NCI-H146 treated with DMSO at 0.1 percent for 48 hours (cell line): ENCODE measurements at regions not wholly inside any gene's neighbourhood (a gene's known extent, or its start where the extent isn't known, plus 50 kb on each side); places are given as distances from the start of the nearest gene placed in this dataset.
"Not testable (repeated sequence)": the region's sequence is repeated elsewhere in the genome, so short reads cannot be mapped to it uniquely, and the experiment has no call there.

Experiments
- DNase-seq: peaks from one replicate; lab custom pipeline; 2025; ENCODE audit not compliant: unreplicated experiment; lab: John Stamatoyannopoulos, UW

GRCh38 chr17:68705714-68706076 lies 104.5 kb upstream of the FAM20A start:
- no peak for DNase-seq

GRCh38 chr17:68704871-68705713 lies 103.9 kb upstream of the FAM20A start:
- no peak for DNase-seq

GRCh38 chr17:68701046-68701445 lies 99.9 kb upstream of the FAM20A start:
- no peak for DNase-seq

- no peak for DNase-seq
These were observed 99.3 kb upstream of the FAM20A start for GRCh38 chr17:68700421-68700820.

GRCh38 chr17:68699936-68700335 lies 98.8 kb upstream of the FAM20A start:
- no peak for DNase-seq

- DNase-seq = no peak
These were observed 97.6 kb upstream of the FAM20A start for GRCh38 chr17:68698746-68699145.

GRCh38 chr17:68697850-68698361 lies 96.7 kb upstream of the FAM20A start:
- DNase-seq = no peak

- no peak for DNase-seq
These were observed 94.5 kb upstream of the FAM20A start for GRCh38 chr17:68695659-68696058.

- DNase-seq = no peak
These were observed 93.8 kb upstream of the FAM20A start for GRCh38 chr17:68694791-68695485.

- DNase-seq = no peak
These were observed 92.7 kb upstream of the FAM20A start for GRCh38 chr17:68693896-68694295.

- no peak for DNase-seq
These were observed 92.3 kb upstream of the FAM20A start for GRCh38 chr17:68693466-68693865.

- DNase-seq = no peak
These were observed 85.2 kb upstream of the FAM20A start for GRCh38 chr17:68686108-68686988.

GRCh38 chr17:68684949-68685357 lies 83.8 kb upstream of the FAM20A start:
- no peak for DNase-seq

GRCh38 chr17:68682903-68683302 lies 81.7 kb upstream of the FAM20A start:
- DNase-seq = no peak

- no peak for DNase-seq
These were observed 78.7 kb upstream of the FAM20A start for GRCh38 chr17:68679882-68680281.

GRCh38 chr17:68676856-68677255 lies 75.7 kb upstream of the FAM20A start:
- DNase-seq = no peak

- no peak for DNase-seq
These were observed 74.6 kb upstream of the FAM20A start for GRCh38 chr17:68675723-68676122.

- DNase-seq = no peak
These were observed 73.1 kb upstream of the FAM20A start for GRCh38 chr17:68674029-68674925.

- DNase-seq = no peak
These were observed 70.0 kb upstream of the FAM20A start for GRCh38 chr17:68670967-68671693.

- DNase-seq = not testable (repeated sequence)
These were observed 65.3 kb upstream of the FAM20A start for GRCh38 chr17:68666438-68666837.
